Dedifferentiated amniotic fluid mesenchymal stem cell (primary cell): ENCODE measurements at regions not wholly inside any gene's neighbourhood (a gene's known extent, or its start where the extent isn't known, plus 50 kb on each side); places are given as distances from the start of the nearest gene placed in this dataset.

Experiments used
- DNase-seq: peaks from one replicate; pipeline ENCODE4 v3.0.0-alpha.2; 2016; ENCODE audit errors: extremely low spot score

GRCh38 chr5:86011937-86012336 lies 605.8 kb upstream of the COX7C start:
- DNase-seq, result no peak

GRCh38 chr5:86029308-86029707 lies 588.4 kb upstream of the COX7C start:
- no peak for DNase-seq

DNA sequence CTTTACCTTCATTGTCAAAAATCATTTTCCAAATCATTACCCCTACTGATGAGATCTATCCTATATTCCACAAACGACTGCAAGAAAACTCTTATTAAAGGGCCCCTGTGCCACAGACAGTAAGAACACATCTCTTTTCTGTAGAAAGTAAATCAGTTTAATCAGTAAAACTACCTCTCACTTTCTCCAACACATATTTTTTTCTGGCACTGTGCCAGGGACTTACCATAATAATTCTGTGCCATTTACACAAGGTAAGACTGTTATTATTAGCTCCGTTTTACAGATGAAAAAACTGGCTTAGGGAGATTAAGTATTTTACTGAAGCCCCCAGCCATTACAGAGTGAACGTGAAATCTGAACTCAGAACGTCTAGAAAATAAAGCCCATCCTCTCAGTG lies 587.0 kb upstream of the COX7C start:
- no peak for DNase-seq

GRCh38 chr5:86038566-86038965 lies 579.2 kb upstream of the COX7C start:
- no peak for DNase-seq

GRCh38 chr5:86039351-86039750 lies 578.4 kb upstream of the COX7C start:
- no peak for DNase-seq

DNA sequence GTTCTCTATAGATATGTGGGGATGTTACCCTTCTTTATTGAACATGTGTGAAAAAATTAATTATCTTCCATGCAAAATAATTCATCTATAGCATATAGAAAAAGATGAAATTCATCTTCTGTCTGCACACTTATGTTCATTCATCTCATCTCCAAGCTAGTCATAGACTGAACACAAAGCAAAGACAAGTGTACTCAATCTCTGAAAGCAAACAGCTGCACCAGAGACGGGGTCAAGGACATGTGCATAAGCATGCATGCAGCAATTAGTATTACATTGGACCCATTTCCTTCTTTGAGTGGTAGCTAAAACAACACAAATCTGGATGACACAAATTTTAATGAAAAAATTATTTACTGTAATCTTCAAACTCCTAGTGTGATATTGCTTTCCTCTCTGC lies 547.0 kb upstream of the COX7C start:
- DNase-seq, result no peak

GRCh38 chr5:86074297-86074696 lies 543.4 kb upstream of the COX7C start:
- DNase-seq, result no peak

DNA sequence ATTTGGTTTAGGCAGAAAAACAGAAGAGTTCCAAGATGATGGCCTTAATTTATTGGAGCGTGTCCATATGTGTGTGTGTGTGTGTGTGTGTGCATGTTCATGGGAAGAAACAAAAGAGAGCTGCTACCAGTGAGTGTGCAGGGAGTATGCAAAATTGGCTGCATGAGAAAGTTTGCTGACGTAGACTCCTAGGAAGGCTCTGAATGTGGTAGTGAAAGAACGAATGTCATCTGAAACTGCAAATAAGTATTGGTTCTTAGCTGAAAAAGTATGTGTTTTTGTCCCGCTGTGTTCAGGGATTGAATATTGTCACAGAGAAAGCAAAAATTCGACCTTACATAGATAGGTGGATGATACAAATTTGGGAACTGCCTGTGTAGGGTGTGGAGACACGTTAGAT lies 542.6 kb upstream of the COX7C start:
- DNase-seq, result no peak

DNA sequence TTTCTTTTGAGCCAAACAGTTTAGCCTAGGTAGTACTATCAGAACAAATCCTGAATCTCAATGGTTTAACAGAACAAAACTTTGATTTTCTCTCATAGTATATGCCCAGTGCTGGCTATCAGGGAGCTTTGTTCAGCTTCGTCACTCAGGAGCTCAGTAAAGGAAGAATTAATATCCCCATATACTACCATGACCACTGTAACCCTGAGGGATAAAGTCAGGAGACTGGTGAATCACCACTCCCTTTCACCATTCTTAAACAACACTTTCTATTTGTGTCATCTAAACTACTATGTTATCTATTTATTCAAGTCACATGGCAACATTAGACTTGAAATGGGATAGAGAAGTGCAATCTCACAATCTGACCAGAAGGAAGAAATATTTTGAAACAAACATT lies 522.6 kb upstream of the COX7C start:
- no peak for DNase-seq

GRCh38 chr5:86101966-86102365 lies 515.8 kb upstream of the COX7C start:
- no peak for DNase-seq

DNA sequence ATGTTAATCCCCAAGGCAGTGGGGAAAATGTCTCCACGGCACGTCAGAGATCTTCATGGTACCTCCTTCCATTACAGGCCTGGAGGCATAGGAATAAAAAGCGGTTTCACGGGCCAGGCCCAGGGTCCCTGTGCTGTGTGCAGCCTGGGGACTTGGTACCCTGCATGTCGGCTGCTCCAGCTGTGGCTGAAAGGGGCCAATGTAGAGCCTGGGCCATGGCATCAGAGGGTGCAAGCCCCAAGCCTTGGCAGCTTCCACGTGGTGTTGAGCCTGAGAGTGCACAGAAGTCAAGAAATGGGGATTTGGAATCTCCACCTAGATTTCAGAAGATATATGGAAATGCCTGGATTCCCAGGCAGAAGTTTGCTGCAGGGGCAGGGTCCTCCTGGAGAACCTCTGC lies 508.9 kb upstream of the COX7C start:
- no peak for DNase-seq

DNA sequence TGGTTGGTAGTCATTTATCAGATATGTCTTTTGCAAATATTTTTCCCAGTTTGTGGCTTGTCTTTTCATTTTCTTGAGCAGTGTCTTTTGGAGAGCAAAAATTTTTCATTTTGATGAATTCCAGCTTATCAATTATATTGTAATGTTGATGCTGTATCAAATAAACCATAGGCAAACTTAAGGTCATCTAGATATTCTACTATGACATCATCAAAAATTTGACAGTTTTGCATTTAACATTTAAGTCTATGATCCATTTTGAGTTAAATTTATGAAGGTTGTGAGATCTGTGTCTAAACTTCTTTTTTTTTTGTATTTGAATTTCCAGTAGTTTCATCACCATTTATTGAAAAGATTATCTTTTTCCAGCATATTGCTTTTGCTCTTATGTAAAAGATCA lies 505.5 kb upstream of the COX7C start:
- no peak for DNase-seq

DNA sequence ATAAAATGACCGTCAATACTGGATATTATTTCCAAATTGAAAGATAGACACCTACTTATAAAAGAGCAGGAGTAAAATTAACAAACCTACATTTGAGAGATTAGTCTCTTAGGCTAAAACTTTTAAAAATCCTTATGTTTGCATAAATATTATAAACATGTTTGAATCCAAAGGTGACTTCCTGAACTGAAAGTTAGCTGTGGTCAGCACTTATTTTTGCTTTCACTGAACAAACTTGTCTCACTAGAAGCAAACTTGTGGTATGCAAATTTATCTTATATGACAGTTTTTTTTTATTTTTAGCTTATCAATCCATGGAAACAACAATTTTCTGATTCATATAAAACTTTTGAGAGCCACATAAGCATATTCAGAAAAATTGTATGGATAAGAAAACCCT lies 502.6 kb upstream of the COX7C start:
- no peak for DNase-seq

GRCh38 chr5:86118542-86118941 lies 499.2 kb upstream of the COX7C start:
- no peak for DNase-seq

DNA sequence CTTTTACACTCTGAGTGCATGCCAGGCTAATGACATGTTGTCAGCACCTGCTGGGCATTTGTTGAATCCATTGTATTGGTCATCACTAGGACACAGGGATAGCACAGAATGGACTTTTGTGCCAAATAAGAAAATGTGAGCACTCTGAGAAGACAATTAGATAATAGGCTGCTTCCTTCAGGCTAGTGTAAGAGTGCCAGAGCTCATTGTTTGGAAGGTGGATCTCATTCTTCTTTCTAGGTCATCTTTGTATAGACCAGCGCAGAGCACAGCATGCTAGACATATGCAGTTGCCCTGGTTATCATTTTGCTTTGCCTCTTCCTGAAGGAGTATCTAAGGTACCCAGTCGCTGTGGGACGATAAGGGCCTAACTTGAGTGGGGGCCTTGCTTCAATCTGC lies 493.4 kb upstream of the COX7C start:
- no peak for DNase-seq

DNA sequence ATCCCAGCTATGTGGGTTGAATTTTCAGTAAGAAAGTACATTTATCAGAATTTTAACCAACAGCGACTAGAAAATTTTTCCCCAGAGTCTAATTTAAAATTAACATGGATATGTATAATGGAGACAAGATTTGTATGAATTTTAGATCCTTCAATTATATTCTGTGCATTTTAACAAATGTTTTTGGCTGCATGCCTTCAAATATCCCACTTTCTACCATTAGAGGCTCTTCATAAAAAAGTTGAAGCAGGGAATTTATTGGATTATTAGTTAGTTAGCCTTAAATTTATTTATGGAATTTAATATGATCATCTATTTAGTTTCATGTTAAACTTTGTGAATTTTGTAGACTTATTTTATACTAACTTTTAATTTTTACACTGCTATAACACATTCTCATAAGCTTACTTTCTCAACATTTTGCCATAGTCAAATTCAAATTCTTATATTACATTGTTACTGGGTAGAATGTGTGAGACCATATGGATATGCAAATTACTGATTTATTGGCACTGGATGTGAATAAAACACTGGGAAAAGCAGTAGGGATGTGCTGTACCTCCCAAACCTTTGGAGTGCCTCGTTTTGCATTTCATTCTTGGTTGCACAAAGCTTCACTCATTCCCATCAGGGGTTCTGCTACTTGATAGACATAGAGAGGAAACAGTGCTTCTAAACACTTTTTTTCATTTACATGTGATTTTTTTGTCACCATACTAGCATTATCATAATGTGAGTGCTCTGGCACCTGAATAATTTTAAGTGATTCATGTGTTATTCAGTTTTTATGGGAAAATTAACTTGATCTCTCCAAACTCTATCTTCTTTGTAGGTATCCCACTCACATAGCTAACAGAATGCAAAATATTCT lies 491.8 kb upstream of the COX7C start:
- no peak for DNase-seq

DNA sequence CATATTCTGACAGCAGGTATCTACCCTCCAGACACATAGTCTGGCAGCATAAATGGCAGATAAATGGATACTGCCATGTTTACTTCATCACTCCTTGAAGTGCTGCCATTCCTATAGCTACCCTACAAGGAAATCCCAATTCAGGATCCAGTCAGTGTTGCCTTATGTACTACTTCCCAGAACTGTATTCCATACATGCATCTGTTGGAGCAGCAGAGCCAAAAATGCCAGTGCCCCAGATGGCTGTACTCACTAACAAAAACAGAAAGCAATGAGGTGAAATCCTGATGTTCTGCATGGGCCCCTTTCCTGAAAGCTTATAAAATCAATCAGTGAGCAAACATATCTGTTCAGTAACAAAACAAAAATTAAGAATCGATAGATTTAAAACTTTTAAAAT lies 490.0 kb upstream of the COX7C start:
- no peak for DNase-seq

DNA sequence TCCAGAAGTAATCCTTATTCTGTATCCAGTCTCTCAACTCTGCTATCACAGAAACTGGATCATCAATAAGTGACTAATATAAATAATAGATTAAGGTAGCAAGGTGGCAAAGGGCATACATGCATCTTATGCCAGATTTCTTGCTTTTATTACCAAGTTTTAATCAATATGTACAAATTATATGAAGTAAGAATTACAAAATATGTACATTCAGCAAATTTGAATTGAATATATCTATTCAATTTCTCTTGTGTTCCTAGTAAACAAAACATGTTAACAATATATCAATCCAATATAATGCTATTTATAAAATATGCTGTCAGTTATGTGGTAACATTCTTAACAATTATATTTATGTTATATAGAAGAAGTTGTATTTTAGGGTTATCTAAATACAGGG lies 488.7 kb upstream of the COX7C start:
- no peak for DNase-seq

DNA sequence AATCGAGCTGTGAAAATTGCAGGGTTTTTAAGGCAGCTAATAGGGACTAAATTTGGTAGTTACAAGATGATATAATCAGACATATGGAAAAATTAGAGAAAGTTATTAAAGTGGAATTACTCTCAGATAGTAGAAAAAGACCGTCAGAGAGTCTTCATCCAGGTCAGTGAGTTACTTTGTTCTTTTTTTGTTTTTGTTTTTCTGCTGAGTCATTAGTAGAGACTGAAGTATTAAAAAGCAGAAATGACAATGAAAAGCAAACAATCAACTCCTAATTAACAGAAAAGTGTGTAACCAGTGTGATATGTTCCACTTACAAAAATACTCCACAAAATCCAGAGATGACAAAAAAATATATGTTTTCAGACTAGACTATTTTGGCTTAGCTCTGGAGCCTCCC lies 480.4 kb upstream of the COX7C start:
- DNase-seq, result no peak

DNA sequence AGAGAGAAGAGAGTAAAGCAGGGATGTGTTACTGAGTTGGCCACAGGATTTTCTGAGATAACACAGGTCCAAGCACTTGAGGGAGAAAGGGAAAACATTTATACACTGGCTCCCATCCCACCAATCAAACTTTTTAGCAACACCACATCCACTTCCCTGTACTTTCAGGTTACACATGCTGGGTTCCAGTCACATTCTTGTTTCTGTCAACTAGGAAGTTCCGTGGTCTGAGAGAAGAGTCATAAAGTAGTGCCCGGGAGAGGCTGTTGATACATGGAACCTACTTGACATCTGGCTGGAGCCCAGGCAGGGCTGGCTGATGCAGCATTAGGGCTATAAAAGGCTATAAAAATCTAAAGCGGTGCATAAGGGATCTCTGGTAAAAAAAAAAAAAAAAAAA lies 473.9 kb upstream of the COX7C start:
- no peak for DNase-seq

DNA sequence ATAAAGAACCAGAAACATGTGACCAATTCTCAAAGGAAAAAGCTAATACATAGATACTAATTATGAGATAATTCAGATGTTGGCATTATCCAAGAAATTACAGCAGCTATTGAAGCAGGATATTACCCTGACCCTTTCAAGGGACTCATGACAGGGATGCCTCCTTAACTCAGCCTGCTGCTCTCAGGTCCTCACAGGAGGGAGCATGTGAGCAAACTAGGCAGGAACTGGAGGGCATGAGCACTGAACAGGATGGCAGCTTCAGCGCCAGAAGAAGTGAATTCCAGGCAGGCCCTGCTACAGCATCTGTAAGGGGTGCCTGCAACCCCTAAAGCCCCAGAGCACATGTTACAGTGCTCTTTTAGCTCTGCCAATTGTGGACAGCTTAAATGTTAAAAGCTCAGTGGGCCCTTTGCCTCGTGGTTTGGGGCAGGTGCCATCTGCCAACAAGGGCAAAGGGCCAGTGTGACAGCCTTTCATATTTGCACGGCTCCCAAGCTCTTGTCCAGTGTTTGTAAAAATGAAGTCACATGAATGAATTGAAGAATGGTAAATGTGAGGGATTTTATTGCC lies 464.7 kb upstream of the COX7C start:
- DNase-seq, result no peak

DNA sequence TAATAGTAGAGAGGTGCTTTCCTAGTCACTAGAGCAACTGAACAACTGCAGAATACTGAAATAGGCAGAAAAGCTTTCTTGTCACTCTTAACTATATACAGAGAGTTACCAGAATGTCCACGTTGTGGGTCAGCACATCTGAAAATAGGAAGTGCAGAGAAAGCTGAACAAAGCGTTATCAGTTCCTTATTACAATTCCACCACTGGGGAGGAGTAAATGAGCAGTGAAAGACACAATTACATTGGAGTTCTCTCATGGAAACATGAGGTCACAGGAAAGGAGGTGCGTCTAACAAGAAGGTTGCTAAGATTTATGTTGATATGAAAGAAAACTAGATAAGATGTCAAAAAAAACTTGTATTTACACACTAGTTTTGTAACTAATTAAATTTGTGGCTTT lies 461.9 kb upstream of the COX7C start:
- DNase-seq, result no peak

DNA sequence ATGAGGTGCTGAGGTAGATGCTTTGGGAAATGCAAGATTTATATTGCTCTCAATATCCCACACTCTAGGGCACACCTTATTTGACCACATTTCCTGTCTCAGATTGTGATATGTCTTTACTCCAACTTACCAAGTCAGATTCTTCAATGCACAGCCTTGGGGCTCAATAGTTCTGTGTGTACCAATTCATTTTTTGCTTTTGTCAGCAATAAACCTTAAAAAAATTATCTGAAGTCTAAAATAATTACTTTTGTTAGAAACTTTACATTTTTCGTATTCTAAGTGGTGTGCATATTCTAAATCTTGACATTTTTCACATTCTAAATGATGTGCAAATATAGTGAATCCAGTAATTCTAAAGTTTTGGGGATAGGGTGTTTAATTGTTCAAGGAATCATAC lies 447.5 kb upstream of the COX7C start:
- no peak for DNase-seq

DNA sequence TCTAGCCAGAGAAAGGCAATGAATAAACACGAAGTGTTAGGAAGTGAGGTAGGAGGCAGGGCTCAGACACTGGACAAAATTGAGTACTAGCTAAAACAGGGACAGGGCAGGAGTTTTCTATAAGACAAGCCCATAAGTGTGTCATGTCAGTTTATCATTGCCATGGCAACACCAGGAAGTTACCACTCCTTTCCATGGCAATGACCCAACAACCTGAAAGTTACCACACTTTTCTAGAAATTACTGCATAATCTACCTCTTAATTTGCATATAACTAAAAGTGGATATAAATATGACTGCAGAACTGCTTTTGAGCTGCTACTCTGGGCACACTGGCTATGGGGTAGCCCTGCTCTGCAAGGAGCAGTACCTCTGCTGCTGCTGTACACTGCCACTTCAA lies 442.5 kb upstream of the COX7C start:
- no peak for DNase-seq
